Ureter (tissue), 1 donor: ENCODE measurements at regions not wholly inside any gene's neighbourhood (a gene's known extent, or its start where the extent isn't known, plus 50 kb on each side); places are given as distances from the start of the nearest gene placed in this dataset.
"Not testable (repeated sequence)": the region's sequence is repeated elsewhere in the genome, so short reads cannot be mapped to it uniquely, and the experiment has no call there.

Experiments
- DNase-seq: peaks from one replicate; pipeline ENCODE4 v3.0.0-alpha.2; 2020; ENCODE audit warnings: low spot score
- donor health status: DM: yes; HTN: yes; CAD: no.

DNA sequence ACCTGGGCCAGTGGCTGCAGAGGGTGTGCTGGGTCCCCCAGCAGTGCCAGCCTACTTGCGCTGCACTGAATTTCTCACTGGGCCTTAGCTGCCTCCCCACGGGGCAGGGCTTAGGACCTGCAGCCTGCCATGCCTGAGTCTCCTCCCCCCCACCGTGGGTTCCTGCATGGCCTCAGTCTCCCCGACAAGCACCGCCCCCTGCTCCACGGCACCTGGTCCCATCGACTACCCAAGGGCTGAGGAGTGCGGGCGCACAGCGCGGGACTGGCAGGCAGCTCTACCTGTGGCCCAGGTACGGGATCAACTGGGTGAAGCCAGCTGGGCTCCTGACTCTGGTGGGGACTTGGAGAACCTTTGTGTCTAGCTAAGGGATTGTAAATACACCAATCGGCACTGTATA lies 1143.6 kb downstream of the OTOL1 start:
- DNase-seq, result not testable (repeated sequence)

DNA sequence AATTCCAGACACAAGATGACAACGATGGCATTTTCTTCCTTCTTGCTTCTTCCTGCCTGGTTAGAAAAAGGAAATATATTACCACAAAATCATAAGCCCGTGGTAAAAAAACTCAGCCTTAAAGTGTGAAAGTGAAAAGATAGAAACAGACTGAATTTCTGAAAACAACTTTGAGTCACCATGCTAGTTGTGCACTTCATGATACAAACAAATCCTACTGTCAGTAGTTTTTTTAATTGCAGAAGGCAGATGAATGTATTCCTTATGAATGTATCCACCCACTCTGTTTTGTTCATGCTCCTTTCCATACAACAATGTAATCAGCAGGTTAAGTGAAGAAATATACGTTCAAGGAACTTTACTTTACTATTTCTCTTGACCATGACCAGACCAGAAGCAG lies 1144.7 kb downstream of the OTOL1 start:
- no peak for DNase-seq

DNA sequence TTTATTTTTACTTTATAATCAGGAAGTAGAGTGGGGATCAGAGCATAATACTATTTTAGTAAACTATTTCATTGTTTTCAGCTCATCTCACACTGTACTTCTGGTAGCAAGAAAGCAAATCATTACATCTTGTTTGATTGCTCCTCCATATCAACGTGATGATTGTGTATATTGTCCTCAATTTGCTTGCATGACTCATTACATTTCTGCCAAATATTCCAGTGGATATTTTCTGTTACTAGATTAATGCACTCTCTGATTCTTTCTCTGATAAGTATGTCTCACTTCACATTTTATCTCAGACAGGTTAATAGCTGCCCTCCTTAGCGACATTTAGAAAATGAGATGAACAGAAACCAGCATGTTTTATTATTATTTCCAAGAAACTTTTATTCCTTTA lies 1145.3 kb downstream of the OTOL1 start:
- no peak for DNase-seq

DNA sequence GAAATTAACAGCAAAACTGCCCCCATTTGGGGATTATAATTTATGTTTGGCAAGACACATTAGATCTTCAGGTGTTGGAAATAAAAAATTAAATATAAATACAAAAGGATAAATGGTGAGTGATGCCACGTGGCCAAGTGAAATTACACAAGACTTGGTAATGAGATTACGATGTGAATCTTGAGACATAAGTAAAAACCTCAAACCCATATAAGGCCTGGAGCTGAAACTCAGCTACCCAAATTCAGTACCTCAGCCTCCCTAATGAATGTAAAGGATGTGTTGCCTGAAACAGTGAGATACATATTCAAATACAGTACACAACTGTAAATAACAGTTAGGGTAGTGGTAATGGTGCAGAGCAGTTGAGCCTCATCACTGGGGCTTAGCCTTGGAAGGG lies 1146.6 kb downstream of the OTOL1 start:
- DNase-seq, result no peak

DNA sequence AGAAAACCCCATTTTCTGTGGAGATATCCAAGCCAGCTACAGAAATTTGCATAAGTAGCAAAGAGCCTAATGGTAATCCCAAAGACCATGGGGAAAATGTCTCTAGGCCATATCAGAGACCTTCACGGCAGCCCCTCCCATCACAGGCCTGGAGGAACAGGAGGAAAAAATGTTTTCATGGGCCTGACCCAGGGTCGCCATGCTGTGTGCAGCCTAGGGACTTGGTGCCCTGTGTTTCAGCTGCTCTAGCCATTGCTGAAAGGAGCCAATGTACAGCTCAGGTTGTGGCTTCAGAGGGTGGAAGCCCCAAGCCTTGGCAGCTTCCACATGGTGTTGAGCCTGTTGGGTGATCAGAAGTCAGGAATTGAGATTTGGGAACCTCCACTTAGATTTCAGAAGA lies 1150.7 kb downstream of the OTOL1 start:
- no peak for DNase-seq

DNA sequence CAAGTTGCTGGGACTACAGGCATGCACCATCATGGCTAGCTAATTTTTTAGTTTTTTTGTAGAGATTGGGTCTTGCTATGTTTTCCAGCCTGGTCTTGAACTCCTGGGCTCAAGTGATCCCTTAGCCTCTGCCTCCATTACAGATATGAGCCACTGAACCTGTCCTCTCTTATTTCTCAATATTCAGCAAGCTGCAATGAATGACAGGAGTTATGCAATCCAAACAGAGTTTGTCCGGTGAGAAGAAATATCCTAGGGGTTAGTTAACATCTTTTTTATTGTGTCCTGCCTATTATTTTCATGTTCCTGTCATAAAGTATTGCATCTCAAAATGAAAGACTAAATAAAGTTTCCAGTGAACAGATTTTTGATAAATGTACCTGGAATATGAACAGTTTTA lies 1161.4 kb downstream of the OTOL1 start:
- DNase-seq, result no peak

DNA sequence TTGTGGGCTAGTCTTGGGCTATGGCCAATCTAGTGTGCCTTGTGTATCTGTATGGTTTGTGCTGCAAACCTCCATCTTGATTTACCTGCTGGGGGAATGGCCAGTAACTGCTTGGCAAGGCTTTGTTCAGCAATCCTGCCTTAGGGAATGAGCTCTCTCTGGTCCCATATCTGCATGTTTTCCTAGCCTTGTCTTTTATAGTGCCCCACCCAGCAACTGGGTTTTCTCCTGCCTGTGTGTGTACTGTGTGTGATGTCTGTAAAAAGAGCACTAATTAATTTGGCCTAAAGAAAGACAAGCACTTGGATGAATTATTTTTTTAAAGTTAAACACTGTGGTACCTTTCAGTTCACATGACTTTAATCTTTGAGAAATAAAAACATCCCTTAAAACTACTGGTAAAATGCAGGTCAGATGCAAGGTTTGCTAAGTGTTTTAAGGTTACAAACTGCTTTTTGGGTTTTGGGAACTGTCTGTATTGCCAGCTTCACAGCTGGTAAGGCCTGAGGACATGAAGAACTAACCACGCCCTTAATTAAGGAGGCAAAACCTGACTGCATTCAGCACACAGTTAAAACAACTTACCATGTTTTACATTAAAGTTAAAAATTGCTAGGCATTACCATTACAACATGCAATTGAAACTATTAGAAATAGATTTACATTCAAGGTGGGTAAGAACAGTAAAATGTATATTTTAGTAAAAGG lies 1169.2 kb downstream of the OTOL1 start:
- DNase-seq, result no peak

DNA sequence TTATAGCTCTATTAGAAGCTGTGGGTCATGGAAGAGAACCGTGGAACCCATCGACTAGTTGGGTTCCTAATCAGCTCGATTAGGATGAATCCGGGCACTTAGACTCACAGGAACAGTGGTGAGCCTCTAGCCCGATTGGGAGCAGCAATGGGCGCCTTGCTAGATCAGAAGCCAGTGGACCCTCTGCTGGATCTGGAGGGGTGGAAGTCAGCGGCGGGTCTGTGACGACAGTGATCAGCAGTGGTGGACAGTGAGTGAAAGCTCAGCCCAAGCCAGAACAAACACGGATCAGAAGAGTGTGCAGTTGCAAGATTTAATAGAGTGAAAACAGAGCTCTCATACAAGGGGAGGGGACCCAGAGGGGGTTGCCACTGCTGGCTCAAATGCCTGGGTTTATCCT lies 1170.2 kb downstream of the OTOL1 start:
- DNase-seq, result no peak

DNA sequence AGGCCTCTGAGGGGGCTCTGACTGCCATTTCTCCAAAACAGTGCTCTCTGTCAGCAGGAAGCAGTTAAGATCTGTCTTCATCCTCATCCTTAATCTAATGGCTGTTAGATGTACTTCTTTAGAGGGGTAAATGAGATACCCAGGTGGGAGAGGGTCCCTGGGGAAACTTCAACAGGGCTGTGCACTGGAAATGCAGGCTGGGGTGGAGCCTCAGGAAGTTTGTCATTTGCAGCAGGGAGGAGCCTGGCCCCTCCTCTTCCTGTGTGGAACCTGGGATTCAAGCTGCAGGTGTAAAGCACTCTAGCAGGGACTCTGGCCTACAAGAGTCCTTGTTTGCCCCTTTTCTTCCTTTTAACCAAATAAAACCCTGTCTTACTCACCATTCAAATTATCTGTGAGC lies 1173.6 kb downstream of the OTOL1 start:
- no peak for DNase-seq

DNA sequence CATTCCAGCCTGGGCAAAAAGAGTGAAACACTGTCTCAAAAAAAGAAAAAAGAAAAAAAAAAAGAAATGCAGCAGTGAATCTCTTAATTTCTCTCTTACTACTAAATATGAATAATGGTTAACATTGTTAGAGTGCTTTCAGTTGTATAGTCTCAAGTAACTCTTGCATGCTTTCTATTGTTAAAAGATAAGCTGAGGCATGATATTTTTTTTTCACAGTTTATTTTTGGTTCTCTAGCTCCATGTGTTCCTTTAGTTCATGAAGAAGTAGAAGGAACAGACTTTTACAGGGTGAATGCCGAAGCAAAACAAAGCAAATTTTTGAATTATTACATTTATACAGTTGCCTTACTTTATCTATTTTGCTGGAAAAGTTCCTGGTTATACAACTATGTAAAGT lies 1180.9 kb downstream of the OTOL1 start:
- DNase-seq, result no peak

DNA sequence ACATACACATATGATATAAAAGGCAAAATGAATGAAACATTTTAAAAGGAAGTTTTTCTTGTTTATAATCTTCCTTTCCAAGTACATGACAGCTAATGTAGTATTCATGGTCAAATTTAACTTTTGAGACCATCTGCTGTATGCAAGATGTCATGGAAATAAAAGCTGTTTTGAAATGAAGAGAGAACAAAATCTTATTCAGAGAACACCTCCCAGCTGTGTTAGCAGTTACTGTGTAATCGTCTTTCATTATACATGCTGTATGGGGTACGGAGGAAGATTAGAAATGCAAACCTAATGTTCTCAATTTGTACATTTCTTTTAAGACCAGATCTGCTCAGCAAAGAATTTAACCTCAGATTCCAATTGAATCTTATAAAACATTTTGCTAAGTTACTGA lies 1182.3 kb downstream of the OTOL1 start:
- DNase-seq, result no peak

DNA sequence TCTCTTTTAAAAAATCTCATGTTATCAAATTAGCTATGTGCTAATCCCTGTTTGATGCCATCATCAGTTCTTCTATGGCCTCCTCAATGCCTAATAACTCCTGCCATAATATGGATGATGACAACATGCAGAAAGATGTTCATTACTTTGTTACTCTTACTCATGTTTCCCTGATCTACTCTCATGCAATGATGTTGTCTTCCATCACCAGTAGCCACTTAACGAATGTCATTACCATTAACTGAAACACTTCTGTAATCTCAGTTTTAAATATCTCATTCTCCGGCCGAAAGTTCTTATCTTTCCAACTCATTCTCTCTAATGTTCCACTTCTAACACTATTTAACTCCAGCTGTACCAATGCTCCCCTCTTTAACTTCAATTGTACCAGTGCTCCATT lies 1187.7 kb downstream of the OTOL1 start:
- no peak for DNase-seq

DNA sequence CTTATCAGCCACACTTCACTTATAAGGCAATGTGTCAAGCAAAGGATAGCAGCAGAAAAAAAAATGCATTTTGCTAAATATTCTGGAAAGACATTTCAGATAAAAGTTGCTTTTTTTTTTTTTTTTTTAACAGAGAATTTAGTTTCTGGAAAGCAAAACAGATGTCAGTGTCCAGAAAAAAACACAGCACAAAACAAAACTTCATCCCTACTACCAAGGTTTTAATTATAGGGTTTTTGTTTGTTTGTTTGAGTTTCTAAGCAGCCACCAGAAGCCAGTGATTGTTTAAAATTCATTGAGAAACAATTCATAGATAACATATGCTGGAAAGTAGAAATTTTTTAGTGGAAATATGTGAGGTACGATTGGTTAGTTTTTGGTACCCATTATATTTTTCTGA lies 1202.7 kb downstream of the OTOL1 start:
- no peak for DNase-seq

DNA sequence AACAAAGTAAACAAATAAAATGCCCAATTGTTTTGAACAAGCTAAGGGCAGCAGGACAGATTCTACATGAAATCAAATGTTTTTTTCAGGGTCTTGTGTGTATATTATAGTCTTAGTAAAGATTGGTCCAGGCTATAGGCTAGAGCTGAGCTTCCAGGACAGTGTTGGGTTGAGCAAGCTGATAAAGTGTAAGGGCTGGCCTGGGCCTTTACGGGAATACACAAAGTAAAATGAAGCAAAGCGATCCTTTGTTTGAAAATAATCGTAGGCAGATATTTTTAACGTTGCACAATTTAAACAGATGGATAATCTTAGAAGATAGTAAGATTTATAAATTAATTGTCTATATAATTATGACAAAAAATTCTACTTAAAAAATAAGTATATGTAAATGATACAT lies 1204.6 kb downstream of the OTOL1 start:
- DNase-seq, result no peak

DNA sequence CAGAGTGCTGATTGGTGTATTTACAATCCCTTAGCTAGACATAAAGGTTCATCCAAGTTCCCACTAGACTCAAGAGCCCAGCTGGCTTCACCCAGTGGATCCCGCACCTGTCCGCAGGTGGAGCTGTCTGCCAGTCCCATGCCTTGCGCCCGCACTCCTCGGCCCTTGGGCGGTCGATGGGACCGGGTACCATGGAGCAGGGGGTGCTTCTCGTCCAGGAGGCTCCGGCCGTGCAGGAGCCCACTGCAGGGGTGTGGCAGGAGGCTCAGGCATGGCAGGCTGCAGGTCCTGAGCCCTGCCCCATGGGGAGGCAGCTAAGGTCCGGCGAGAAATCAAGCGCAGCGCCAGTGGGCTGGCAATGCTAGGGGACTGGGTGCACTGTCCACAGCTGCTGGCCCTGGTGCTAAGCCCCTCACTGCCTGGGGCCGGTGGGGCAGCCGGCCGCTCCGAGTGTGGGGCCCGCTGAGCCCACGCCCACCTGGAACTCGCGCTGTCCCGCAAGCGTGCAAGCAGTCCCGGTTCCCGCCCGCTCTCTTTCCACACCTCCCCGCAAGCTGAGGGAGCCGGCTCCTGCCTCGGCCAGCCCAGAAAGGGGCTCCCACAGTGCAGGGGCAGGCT lies 1206.3 kb downstream of the OTOL1 start:
- no peak for DNase-seq

DNA sequence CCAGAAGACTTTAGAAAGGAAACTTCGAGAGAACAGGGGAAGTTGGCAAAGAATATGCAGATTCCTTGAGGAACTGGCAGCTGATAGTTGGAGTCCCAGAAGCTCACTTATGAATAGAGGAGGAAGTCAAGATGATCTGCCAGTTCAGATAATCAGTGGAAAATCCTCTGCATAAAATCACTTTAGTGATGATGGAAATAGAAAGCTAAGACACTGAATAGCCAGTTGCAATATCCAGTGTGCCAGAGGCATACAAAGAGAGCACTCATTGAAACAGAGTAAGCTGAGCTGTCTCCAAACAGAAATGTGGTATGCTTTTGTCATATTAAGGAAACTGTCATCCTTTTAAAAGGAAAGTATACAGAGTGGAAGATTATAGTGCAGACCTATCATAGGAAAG lies 1207.6 kb downstream of the OTOL1 start:
- no peak for DNase-seq

DNA sequence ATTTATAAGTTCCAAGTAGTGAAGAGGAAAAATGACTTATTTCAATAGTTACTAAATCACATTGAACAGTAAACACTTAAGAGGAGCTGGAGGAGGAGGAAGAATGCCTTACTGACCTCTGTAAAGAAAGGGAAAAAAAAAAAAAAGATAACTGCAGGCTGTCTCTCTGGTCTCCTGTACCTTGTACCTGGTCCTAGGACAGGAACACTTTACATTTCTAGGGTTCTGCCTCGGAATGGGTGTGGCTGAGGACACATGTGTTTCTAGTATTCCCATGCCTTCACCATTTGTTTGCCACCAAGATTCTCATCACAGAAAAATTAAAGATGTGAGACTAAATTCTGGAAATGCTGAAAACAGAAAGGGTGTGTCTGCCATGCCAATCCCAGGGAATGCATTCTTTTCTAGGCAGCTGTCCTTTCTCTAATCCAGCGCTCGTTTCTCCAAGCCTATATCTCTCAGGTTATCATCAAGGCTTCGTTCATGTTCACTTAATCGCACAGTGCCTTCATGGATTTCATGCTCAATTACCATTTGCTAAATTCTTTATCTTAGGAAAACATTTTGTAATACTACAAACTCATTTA lies 1208.3 kb downstream of the OTOL1 start:
- DNase-seq, result no peak

DNA sequence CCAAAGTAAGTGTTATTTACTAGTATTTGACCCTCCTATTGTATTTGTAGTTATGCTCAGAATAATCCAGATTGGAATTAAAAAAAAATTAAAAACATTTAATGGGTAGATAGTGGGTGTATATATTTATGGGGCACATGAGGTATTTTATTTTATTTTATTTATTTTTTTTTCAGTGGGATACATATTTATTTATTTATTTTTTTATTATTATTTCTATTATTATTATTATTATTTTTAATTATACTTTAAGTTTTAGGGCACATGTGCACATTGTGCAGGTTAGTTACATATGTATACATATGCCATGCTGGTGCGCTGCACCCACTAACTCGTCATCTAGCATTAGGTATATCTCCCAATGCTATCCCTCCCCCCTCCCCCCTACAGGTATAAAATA lies 1211.8 kb downstream of the OTOL1 start:
- DNase-seq, result not testable (repeated sequence)

DNA sequence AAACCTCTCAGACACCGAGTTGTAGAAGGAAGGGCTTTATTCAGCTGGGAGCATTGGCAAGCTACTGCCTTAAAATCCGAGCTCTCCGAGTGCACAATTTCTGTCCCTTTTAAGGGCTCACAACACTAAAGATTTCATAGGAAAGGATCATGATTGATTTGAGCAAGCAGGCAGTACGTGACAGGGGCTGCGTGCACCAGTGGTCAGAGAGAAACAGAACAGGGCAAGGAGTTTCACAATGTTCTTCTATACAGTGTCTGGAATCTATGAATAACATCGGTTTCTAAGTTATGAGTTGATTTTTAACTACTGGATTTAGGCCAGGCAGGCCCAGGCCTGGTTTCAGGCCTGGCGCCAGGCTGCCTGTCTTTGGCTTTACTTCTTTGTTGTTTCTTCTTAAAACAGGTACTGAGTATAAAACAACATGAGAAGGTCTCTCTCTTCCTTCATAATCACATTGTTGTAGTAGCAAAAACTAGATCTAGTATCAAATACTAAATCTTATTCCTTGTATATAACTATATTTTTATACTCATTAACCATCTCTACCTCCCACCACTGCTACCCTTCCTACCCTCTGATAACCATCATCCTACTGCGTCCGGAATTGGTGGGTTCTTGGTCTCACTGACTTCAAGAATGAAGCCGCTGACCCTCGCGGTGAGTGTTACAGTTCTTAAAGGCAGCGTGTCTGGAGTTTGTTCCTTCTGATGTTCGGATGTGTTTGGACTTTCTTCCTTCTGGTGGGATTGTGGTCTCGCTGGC lies 1212.5 kb downstream of the OTOL1 start:
- not testable (repeated sequence) for DNase-seq

DNA sequence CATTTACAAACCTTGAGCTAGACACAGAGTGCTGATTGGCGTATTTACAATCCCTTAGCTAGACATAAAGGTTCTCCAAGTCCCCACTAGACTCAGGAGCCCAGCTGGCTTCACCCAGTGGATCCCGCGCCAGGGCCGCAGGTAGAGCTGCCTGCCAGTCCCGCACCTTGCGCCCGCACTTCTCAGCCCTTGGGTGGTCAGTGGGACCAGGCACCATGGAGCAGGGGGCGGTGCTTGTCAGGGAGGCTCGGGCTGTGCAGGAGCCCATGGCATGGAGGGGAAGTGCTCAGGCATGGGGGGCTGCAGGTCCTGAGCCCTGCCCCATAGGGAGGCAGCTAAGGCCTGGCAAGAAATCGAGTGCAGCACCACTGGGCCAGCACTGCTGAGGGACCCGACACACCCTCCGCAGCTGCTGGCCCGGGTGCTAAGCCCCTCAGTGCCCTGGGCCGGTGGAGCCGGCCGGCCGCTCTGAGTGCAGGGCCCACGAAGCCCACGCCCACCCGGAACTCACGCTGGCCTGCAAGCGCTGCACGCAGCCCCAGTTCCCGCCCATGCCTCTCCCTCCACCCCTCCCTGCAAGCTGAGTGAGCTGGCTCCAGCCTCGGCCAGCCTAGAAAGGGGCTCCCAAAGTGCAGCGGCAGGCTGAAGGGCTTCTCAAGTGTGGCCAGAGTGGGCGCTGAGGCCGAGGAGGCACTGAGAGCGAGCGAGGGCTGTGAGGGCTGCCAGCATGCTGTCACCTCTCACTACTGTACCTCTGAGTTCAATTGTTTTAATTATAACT lies 1213.9 kb downstream of the OTOL1 start:
- no peak for DNase-seq

DNA sequence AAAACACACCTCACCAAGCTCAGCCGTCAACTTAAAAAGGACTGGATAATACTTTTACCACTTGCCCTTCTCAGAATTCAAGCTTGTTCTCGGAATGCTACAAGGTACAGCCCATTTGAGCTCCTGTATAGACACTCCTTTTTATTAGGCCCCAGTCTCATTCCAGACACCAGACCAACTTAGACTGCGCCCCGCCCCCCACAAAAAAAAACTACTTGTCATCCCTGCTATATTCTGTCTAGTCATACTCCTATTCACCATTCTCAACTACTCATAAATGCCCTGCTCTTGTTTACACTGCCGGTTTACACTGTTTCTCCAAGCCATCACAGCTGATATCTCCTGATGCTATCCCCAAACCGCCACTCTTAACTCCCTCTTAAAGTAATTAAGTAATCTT lies 1220.5 kb downstream of the OTOL1 start:
- DNase-seq, result not testable (repeated sequence)

DNA sequence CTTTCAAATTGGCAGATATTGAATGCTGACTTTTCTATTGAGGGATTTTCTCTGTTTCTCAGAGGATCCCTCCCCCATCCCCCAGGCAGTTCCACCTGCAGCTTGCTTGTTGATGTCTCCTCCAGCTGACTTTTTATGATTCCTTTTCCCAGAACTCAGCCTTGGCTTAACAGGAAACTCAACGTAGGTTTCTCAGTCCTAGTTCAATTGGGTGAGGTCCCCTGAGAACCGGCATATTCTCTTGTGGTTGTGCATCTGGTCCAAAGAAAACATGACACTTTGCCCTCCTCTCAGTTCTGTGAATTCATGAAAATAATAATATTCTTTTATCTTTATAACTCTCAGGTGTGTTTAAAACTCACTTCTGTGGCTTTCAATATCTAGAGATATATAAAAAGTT lies 1222.1 kb downstream of the OTOL1 start:
- DNase-seq, result no peak
